NCI-H1436 treated with DMSO at 0.1 percent for 48 hours (cell line): ENCODE measurements at regions not wholly inside any gene's neighbourhood (a gene's known extent, or its start where the extent isn't known, plus 50 kb on each side); places are given as distances from the start of the nearest gene placed in this dataset.

Source experiments
- DNase-seq: peaks from one replicate; lab custom pipeline; 2025; lab: John Stamatoyannopoulos, UW

GRCh38 chr22:22148905-22149304, 95.7 kb upstream of the VPREB1 start:
- no peak for DNase-seq

- no peak for DNase-seq
Observed at GRCh38 chr22:22144858-22145257, 99.7 kb upstream of the VPREB1 start.

- no peak for DNase-seq
Observed at GRCh38 chr22:22143448-22143847, 101.1 kb upstream of the VPREB1 start.

GRCh38 chr22:22142661-22143060, 101.9 kb upstream of the VPREB1 start:
- DNase-seq, result no peak

- no peak for DNase-seq
Observed at GRCh38 chr22:22141771-22142591, 102.6 kb upstream of the VPREB1 start.

GRCh38 chr22:22141031-22141430, 103.6 kb upstream of the VPREB1 start:
- DNase-seq, result no peak

- DNase-seq, result no peak
Observed at GRCh38 chr22:22139364-22139763, 105.2 kb upstream of the VPREB1 start.

- DNase-seq, result no peak
Observed at GRCh38 chr22:22138915-22139314, 105.7 kb upstream of the VPREB1 start.

- DNase-seq, result no peak
Observed at GRCh38 chr22:22137891-22138290, 106.7 kb upstream of the VPREB1 start.

- DNase-seq, result no peak
Observed at GRCh38 chr22:22133910-22134309, 110.7 kb upstream of the VPREB1 start.

- DNase-seq, result no peak
Observed at GRCh38 chr22:22130953-22131608, 113.5 kb upstream of the VPREB1 start.

GRCh38 chr22:22129387-22129786, 115.2 kb upstream of the VPREB1 start:
- no peak for DNase-seq

- DNase-seq, result no peak
Observed at GRCh38 chr22:22128440-22128839, 116.1 kb upstream of the VPREB1 start.

- no peak for DNase-seq
Observed at GRCh38 chr22:22127100-22127499, 117.5 kb upstream of the VPREB1 start.

- no peak for DNase-seq
Observed at GRCh38 chr22:22125579-22126468, 118.8 kb upstream of the VPREB1 start.

- no peak for DNase-seq
Observed at GRCh38 chr22:22125028-22125578, 119.5 kb upstream of the VPREB1 start.

- DNase-seq, result no peak
Observed at GRCh38 chr22:22124374-22124773, 120.2 kb upstream of the VPREB1 start.

GRCh38 chr22:22123960-22124278, 120.7 kb upstream of the VPREB1 start:
- no peak for DNase-seq

- no peak for DNase-seq
Observed at GRCh38 chr22:22123118-22123959, 121.2 kb upstream of the VPREB1 start.

GRCh38 chr22:22122348-22123117, 122.1 kb upstream of the VPREB1 start:
- DNase-seq, result no peak

GRCh38 chr22:22121445-22121844, 123.1 kb upstream of the VPREB1 start:
- no peak for DNase-seq
